Effector CD4-positive, alpha-beta T cell (primary cell): ENCODE measurements at regions not wholly inside any gene's neighbourhood (a gene's known extent, or its start where the extent isn't known, plus 50 kb on each side); places are given as distances from the start of the nearest gene placed in this dataset.
"Not testable (repeated sequence)": the region's sequence is repeated elsewhere in the genome, so short reads cannot be mapped to it uniquely, and the experiment has no call there.

Experiments
- DNase-seq: peaks from one replicate; pipeline ENCODE4 v3.0.0-alpha.2; 2020

DNA sequence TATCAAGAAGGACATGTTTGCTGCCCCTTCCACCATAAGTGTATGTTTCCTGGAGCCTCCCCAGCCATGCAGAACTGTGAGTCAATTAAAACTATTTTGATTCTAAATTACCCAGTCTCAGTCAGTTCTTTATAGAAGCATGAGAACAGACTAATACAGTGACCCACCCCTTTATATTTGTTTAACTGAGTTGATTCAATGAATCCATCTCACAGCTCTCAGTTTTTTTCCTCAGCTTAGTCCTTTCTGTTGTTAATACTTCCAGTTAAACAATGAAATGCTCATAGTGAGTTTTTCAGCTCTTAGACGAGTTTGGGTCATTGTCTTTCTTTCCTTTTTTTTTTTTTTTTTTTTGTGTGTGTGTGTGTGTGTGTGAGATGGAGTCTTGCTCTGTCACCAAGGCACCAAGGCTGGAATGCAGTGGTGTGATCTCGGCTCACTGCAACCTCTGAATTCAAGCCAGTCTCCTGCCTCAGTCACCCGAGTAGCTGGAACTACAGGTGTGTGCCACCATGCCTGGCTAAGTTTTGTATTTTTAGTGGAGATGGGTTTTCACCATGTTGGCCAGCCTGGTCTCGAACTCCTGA, 417.9 kb upstream of the ZNG1F start:
- not testable (repeated sequence) for DNase-seq

DNA sequence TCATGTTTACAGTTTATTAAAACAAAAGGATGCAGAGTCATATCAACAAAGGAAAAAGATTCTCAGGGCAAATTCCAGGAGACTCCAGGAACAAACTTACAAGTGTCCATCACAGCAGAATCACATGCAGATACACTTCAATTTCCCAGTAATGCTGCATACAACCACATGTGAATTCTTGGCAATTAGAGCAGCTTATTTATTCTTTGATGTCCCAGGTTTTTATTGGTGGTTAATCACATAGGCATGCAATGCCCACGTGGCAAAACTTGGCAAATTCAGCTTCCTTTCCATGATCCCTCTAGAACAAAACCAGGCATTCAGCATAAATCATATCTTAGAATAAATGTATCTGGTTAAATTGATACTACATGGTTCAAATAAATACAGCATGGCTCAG, 376.5 kb upstream of the ZNG1F start:
- not testable (repeated sequence) for DNase-seq
